ENCODE measurements at regions not wholly inside any gene's neighbourhood (a gene's known extent, or its start where the extent isn't known, plus 50 kb on each side); places are given as distances from the start of the nearest gene placed in this dataset.

GRCh38 chr11:119916568-119916967 lies 187.6 kb upstream of the NECTIN1 start:
- intact Hi-C loops (cut with DNase I): no loop called here
- no peak for DNase-seq

GRCh38 chr11:119912229-119912628 lies 183.2 kb upstream of the NECTIN1 start:
- peak in 1 of 10 donors; percentile 40 for DNase-seq
- intact Hi-C loops (cut with DNase I): no loop called here

GRCh38 chr11:119910650-119911049 lies 181.7 kb upstream of the NECTIN1 start:
- DNase-seq: peak in 1 of 10 donors; percentile 82
- intact Hi-C loops (cut with DNase I): no loop called here

- DNase-seq: peak in 2 of 10 donors; percentile 41 to 76
- intact Hi-C loops (cut with DNase I): no loop called here
Observed at GRCh38 chr11:119910051-119910450, 181.1 kb upstream of the NECTIN1 start.

GRCh38 chr11:119909495-119909894 lies 180.5 kb upstream of the NECTIN1 start:
- intact Hi-C loops (cut with DNase I): no loop called here
- DNase-seq: peak in 1 of 10 donors; percentile 76

GRCh38 chr11:119909077-119909476 lies 180.1 kb upstream of the NECTIN1 start:
- no peak for DNase-seq
- intact Hi-C loops (cut with DNase I): no loop called here

GRCh38 chr11:119908573-119908904 lies 179.5 kb upstream of the NECTIN1 start:
- peak in 1 of 10 donors; percentile 67 for DNase-seq
- intact Hi-C loops (cut with DNase I): no loop called here

GRCh38 chr11:119907878-119908572 lies 179.0 kb upstream of the NECTIN1 start:
- peak in 3 of 10 donors; percentile 41 to 77 (median 77) for DNase-seq
- intact Hi-C loops (cut with DNase I): no loop called here

GRCh38 chr11:119907122-119907851 lies 178.3 kb upstream of the NECTIN1 start:
- peak in 1 of 10 donors; percentile 75 for DNase-seq
- intact Hi-C loops (cut with DNase I): no loop called here

GRCh38 chr11:119906376-119906775 lies 177.4 kb upstream of the NECTIN1 start:
- no peak for DNase-seq
- intact Hi-C loops (cut with DNase I): no loop called here

GRCh38 chr11:119905162-119905561 lies 176.2 kb upstream of the NECTIN1 start:
- intact Hi-C loops (cut with DNase I): no loop called here
- no peak for DNase-seq

- DNase-seq: peak in 1 of 10 donors; percentile 3
Observed at GRCh38 chr11:119904531-119905035, 175.6 kb upstream of the NECTIN1 start.

GRCh38 chr11:119903821-119904220 lies 174.8 kb upstream of the NECTIN1 start:
- intact Hi-C loops (cut with DNase I): no loop called here
- DNase-seq: peak in 2 of 10 donors; percentile 33 to 52

More at GRCh38 chr11:119904531-119905035, 175.6 kb upstream of the NECTIN1 start:
- intact Hi-C loops (cut with DNase I): no loop called here

GRCh38 chr11:119903389-119903788 lies 174.4 kb upstream of the NECTIN1 start:
- DNase-seq: peak in 1 of 10 donors; percentile 47
- intact Hi-C loops (cut with DNase I): no loop called here

- no peak for DNase-seq
- intact Hi-C loops (cut with DNase I): no loop called here
Observed at GRCh38 chr11:119902656-119903231, 173.7 kb upstream of the NECTIN1 start.

- intact Hi-C loops (cut with DNase I): no loop called here
- peak in 2 of 10 donors; percentile 60 to 70 for DNase-seq
Observed at GRCh38 chr11:119901657-119902577, 172.9 kb upstream of the NECTIN1 start.

- no peak for DNase-seq
- intact Hi-C loops (cut with DNase I): no loop called here
Observed at GRCh38 chr11:119899997-119900396, 171.0 kb upstream of the NECTIN1 start.

- peak in 1 of 10 donors; percentile 58 for DNase-seq
- intact Hi-C loops (cut with DNase I): no loop called here
Observed at GRCh38 chr11:119897576-119897975, 168.6 kb upstream of the NECTIN1 start.

GRCh38 chr11:119897046-119897440 lies 168.0 kb upstream of the NECTIN1 start:
- intact Hi-C loops (cut with DNase I): no loop called here
- no peak for DNase-seq

GRCh38 chr11:119896387-119897045 lies 167.5 kb upstream of the NECTIN1 start:
- intact Hi-C loops (cut with DNase I): no loop called here
- no peak for DNase-seq
